ENCODE measurements at regions not wholly inside any gene's neighbourhood (a gene's known extent, or its start where the extent isn't known, plus 50 kb on each side); places are given as distances from the start of the nearest gene placed in this dataset.
"Not testable (repeated sequence)": the region's sequence is repeated elsewhere in the genome, so short reads cannot be mapped to it uniquely, and the experiment has no call there.

- no peaks in the 10 kb centered on the region for H3K79me2 ChIP-seq (ENCODE audit: low read length)
- no peaks in the 10 kb centered on the region for H3K36me3 ChIP-seq (replicated peaks; ENCODE audit: low read depth, low read length)
- no peak overlapping the region for H3K27ac ChIP-seq (ENCODE audit: low read length)
- no peak overlapping the region for H3K9ac ChIP-seq (ENCODE audit: low read length)
- no peaks in the 10 kb centered on the region for H3K27me3 ChIP-seq (ENCODE audit: low read depth, low read length)
- no peak overlapping the region for H2AFZ ChIP-seq (ENCODE audit: low read depth, low read length)
- H3K4me3 ChIP-seq (ENCODE audit: low read length), result no peak overlapping the region
- TF ChIP-seq EZH2phosphoT487 (IDR thresholded peaks at IDR 0.05; ENCODE audit: low read depth) (no peak), CTCF (IDR thresholded peaks at IDR 0.05; ENCODE audit: low read depth, low read length) (no peak)
- no peaks in the 10 kb centered on the region for H3K9me3 ChIP-seq (ENCODE audit: insufficient read depth, low read length)
- no peaks in the 10 kb centered on the region for H4K20me1 ChIP-seq (ENCODE audit: insufficient read depth, low read length)
- peaks cover 4% of the 10 kb centered on the region for H3K4me1 ChIP-seq (ENCODE audit: low read length)
- H3K4me2 ChIP-seq (ENCODE audit: low read length), result no peak overlapping the region
These were observed 105.8 kb upstream of the PELI1 start for GRCh38 chr2:64250063-64250462.

GRCh38 chr2:64250751-64251423 is 106.7 kb upstream of the PELI1 start:
- Histone ChIP-seq H3K27ac (ENCODE audit: low read length) (no peak overlapping the region), H3K9me3 (ENCODE audit: insufficient read depth, low read length) (no peaks in the 10 kb centered on the region), H3K27me3 (ENCODE audit: low read depth, low read length) (no peaks in the 10 kb centered on the region), H2AFZ (ENCODE audit: low read depth, low read length) (no peak overlapping the region), H4K20me1 (ENCODE audit: insufficient read depth, low read length) (no peaks in the 10 kb centered on the region), H3K36me3 (replicated peaks; ENCODE audit: low read depth, low read length) (no peaks in the 10 kb centered on the region), H3K9ac (ENCODE audit: low read length) (no peak overlapping the region), H3K4me1 (ENCODE audit: low read length) (peaks cover 4% of the 10 kb centered on the region), H3K79me2 (ENCODE audit: low read length) (no peaks in the 10 kb centered on the region), H3K4me2 (ENCODE audit: low read length) (no peak overlapping the region), H3K4me3 (ENCODE audit: low read length) (no peak overlapping the region)
- TF ChIP-seq EZH2phosphoT487 (IDR thresholded peaks at IDR 0.05; ENCODE audit: low read depth) (no peak), CTCF (IDR thresholded peaks at IDR 0.05; ENCODE audit: low read depth, low read length) (no peak)

- Histone ChIP-seq H3K79me2 (ENCODE audit: low read length) (no peaks in the 10 kb centered on the region), H3K36me3 (replicated peaks; ENCODE audit: low read depth, low read length) (no peaks in the 10 kb centered on the region), H4K20me1 (ENCODE audit: insufficient read depth, low read length) (no peaks in the 10 kb centered on the region), H3K4me2 (ENCODE audit: low read length) (no peak overlapping the region), H2AFZ (ENCODE audit: low read depth, low read length) (no peak overlapping the region), H3K9ac (ENCODE audit: low read length) (no peak overlapping the region), H3K9me3 (ENCODE audit: insufficient read depth, low read length) (no peaks in the 10 kb centered on the region), H3K4me3 (ENCODE audit: low read length) (no peak overlapping the region), H3K4me1 (ENCODE audit: low read length) (peaks cover 4% of the 10 kb centered on the region), H3K27ac (ENCODE audit: low read length) (no peak overlapping the region), H3K27me3 (ENCODE audit: low read depth, low read length) (no peaks in the 10 kb centered on the region)
- TF ChIP-seq EZH2phosphoT487 (IDR thresholded peaks at IDR 0.05; ENCODE audit: low read depth) (no peak), CTCF (IDR thresholded peaks at IDR 0.05; ENCODE audit: low read depth, low read length) (no peak)
These were observed 107.5 kb upstream of the PELI1 start for GRCh38 chr2:64251497-64252250.

GRCh38 chr2:64252251-64252978 is 108.2 kb upstream of the PELI1 start:
- H3K9me3 ChIP-seq (ENCODE audit: insufficient read depth, low read length); H3K36me3 ChIP-seq (replicated peaks; ENCODE audit: low read depth, low read length); H3K4me3 ChIP-seq (ENCODE audit: low read length); H2AFZ ChIP-seq (ENCODE audit: low read depth, low read length); H3K9ac ChIP-seq (ENCODE audit: low read length); H3K27me3 ChIP-seq (ENCODE audit: low read depth, low read length); H3K27ac ChIP-seq (ENCODE audit: low read length); H4K20me1 ChIP-seq (ENCODE audit: insufficient read depth, low read length); H3K79me2 ChIP-seq (ENCODE audit: low read length); H3K4me1 ChIP-seq (ENCODE audit: low read length); H3K4me2 ChIP-seq (ENCODE audit: low read length): not testable (repeated sequence)

GRCh38 chr2:64253421-64253820 is 109.2 kb upstream of the PELI1 start:
- H3K4me3 ChIP-seq (ENCODE audit: low read length); H3K79me2 ChIP-seq (ENCODE audit: low read length); H3K36me3 ChIP-seq (replicated peaks; ENCODE audit: low read depth, low read length); H3K4me2 ChIP-seq (ENCODE audit: low read length); H3K9ac ChIP-seq (ENCODE audit: low read length); H3K27ac ChIP-seq (ENCODE audit: low read length); H3K27me3 ChIP-seq (ENCODE audit: low read depth, low read length); H2AFZ ChIP-seq (ENCODE audit: low read depth, low read length); H3K4me1 ChIP-seq (ENCODE audit: low read length); H3K9me3 ChIP-seq (ENCODE audit: insufficient read depth, low read length); H4K20me1 ChIP-seq (ENCODE audit: insufficient read depth, low read length): not testable (repeated sequence)

Measured in OCI-LY3 (cell line).